Stomach smooth muscle (tissue), 2 donors: ENCODE measurements at regions not wholly inside any gene's neighbourhood (a gene's known extent, or its start where the extent isn't known, plus 50 kb on each side); places are given as distances from the start of the nearest gene placed in this dataset.

Experiments
- H3K27ac ChIP-seq: one replicate; pipeline ENCODE4 v1.7.0; 2013; ENCODE audit warnings: mild to moderate bottlenecking, low read length, inconsistent platforms
- H3K27me3 ChIP-seq, 2 donors: one replicate each; pipeline ENCODE4 v1.7.0; 2013; ENCODE audit warnings: low read length in 2 of 2; ENCODE audit not compliant: insufficient read depth in 2 of 2, control insufficient read depth in 1 of 2
- H3K36me3 ChIP-seq, 2 donors: one replicate each; pipeline ENCODE4 v1.7.0; 2013; ENCODE audit warnings: low read length in 2 of 2; ENCODE audit not compliant: control insufficient read depth in 2 of 2, insufficient read depth in 2 of 2
- H3K4me1 ChIP-seq: one replicate; pipeline ENCODE4 v1.7.0; 2013; ENCODE audit warnings: low read length; ENCODE audit not compliant: control insufficient read depth, insufficient read depth
- H3K4me3 ChIP-seq, 2 donors: one replicate each; pipeline ENCODE4 v1.7.0; 2013; ENCODE audit warnings: low read length in 2 of 2
- H3K9ac ChIP-seq, 2 donors: one replicate each; pipeline ENCODE4 v1.7.0; 2013; ENCODE audit warnings: low read length in 2 of 2, mild to moderate bottlenecking in 1 of 2
- H3K9me3 ChIP-seq, 2 donors: one replicate each; pipeline ENCODE4 v1.7.0; 2013; ENCODE audit warnings: low read length in 2 of 2; ENCODE audit not compliant: control insufficient read depth in 2 of 2
- donor health status: healthy.
- donor health status: Pancreatic carcinoma.

DNA sequence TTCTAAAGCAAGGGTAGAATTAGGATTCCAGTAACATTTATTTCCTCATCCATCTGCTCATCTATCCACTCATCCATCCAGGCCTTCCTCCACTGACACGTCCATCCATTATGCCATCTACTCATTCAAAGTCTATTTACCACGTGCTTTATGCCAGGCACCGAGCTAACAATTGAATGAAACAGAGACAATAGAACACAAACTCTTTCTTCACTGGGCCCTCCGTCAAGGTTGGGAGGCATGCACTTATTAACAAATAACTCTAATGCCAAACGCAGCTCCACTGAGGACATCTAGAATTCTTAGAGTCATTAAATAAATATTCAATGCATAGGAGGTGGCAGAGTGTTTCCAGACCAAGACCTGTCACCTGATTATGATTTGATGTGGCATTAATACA is 262.7 kb downstream of the CYRIA start:
- no peak overlapping the region for H3K9ac ChIP-seq
- H3K4me1 ChIP-seq: no peaks in the 10 kb centered on the region
- no peak overlapping the region for H3K27ac ChIP-seq
- H3K27me3 ChIP-seq: no peaks in the 10 kb centered on the region
- no peaks in the 10 kb centered on the region for H3K9me3 ChIP-seq
- H3K4me3 ChIP-seq: no peak overlapping the region
- H3K36me3 ChIP-seq: no peaks in the 10 kb centered on the region

DNA sequence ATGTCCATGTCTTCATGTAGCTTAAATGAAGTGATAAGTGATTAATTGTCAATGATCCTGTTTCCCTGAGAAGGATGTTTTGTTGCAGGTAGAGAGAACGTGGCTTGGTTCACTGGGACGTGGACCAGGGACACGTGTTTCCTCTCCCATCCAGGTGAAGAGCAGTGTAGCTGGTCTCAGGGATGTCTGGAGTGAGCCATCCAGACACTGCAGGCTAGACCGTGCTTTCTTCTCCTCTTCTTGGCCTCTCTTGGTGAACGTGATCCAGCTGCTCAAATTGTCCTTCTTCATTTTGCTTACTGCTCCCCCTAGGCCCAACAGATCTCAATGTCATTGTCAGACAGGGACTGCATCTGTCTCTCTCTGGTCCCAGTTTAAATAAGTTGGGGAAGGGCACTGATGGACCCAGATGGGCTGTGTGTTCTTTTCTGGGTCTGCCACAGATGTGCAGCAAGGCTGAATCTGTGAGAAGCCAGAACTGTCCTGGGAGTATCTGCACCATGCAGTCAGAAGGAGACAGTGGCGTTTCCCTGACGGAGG is 263.8 kb downstream of the CYRIA start:
- Histone ChIP-seq H3K4me3 (no peak overlapping the region), H3K4me1 (no peaks in the 10 kb centered on the region), H3K36me3 (no peaks in the 10 kb centered on the region), H3K27ac (no peak overlapping the region), H3K9ac (no peak overlapping the region), H3K9me3 (no peaks in the 10 kb centered on the region), H3K27me3 (no peaks in the 10 kb centered on the region)

DNA sequence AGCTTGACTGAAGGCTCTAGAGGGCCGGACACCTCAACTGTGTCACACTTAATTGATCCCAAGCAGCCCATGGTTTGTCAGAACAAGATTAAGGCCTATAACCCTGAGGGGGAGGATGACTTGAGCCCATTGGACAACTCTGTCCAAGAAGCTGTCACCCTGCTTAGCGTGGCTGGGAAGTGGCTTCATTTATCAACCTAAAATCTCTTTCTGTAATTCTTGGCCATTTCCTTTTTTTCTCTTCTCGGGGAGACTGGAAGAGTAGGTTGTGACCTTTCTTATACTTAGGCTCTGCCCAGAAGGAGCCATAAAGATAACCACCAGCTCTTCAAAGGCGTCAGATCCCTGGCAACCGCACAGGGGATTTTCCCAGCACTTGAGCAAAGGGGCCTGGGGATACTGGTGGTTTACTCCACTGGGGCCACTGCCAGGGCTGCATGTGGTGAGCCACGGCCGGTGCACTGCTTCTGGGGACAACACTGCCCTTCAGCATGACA is 265.5 kb downstream of the CYRIA start:
- Histone ChIP-seq H3K4me3 (no peak overlapping the region), H3K9me3 (no peaks in the 10 kb centered on the region), H3K9ac (no peak overlapping the region), H3K27me3 (no peaks in the 10 kb centered on the region), H3K36me3 (no peaks in the 10 kb centered on the region), H3K4me1 (no peaks in the 10 kb centered on the region), H3K27ac (no peak overlapping the region)

DNA sequence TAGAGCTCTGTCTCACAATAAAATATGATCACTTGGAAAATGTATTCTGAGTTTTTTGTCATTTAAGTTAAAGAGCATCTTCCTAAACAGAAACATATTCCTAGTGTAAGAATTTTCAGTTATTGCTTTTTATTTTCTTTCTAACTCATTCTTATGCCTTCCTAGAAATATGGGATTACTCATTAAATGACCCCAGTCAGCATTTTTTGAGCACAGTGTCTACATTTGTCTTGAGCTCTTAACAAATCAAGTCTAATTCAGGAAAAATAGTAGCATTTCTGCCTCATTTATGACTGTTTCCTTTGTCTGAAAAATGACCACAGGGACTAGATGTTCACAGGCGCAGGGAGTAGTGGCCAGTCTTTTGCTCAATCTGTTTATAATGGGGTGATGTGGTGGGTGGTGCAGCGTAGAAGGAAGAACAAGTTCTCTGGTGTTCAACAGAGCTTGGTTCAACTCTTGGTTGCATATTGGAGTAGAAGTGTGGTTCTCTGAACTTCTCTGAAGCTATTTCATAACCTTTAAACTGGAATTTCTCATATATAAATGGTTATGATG is 267.1 kb downstream of the CYRIA start:
- Histone ChIP-seq H3K4me1 (no peaks in the 10 kb centered on the region), H3K36me3 (no peaks in the 10 kb centered on the region), H3K4me3 (no peak overlapping the region), H3K27ac (no peak overlapping the region), H3K9ac (no peak overlapping the region), H3K27me3 (no peaks in the 10 kb centered on the region), H3K9me3 (no peaks in the 10 kb centered on the region)

DNA sequence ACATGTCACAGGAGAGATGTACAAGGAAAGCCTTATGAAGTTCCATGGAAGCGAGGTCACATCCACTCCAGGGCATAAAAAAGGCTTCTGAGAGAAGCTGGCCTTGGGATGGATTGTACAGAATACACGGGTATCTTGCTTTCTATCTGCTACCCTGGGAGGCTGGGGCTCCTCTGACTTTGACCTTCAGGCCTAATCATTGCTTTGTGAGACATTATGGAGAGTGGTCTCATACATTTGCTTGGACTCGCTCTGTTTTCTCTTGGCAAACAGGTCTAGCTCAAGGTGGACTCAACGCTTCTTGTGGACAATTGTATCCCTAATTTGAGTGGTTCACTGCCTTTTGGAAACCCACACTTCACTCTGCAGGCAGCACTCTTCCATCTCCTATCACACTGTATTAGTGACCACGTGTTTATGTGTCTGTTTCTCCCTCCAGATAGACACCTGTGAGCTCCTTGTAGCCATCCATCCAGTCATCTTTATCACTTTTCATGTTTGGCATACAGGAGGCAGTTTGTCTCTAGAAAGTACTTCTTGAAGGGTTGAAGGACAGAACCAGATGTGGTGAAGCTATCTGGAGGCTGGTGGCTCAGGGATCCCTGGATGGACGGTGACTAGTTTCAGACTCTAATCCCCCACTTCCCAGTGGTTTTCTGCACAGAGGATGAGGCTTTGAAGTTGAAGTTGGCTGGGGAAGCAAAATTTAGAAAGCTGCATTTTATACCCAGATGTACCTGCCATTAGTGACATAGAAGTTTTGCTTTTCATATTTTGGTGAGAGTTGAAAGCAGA is 267.8 kb downstream of the CYRIA start:
- Histone ChIP-seq H3K27ac (no peak overlapping the region), H3K4me1 (no peaks in the 10 kb centered on the region), H3K27me3 (no peaks in the 10 kb centered on the region), H3K36me3 (no peaks in the 10 kb centered on the region), H3K9ac (no peak overlapping the region), H3K9me3 (no peaks in the 10 kb centered on the region), H3K4me3 (no peak overlapping the region)

DNA sequence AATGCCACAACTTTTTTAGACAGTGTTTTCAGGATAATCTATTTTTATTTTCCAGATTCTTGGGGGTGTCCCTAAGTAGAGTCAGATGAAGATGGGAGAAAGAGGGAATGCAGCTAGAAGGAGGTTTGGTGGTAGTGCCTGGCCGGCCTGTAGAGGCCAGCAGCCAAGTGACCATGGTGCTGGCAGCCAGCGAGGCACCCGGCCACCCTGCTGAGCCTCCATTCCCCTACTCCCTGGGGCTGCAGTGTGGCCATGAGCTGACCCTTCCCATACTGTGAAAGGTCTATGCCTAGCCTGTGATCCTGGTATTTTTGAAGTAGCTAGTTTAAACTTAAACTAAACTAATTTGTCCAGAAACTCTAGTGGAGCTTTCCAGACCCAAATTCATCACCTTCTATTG is 268.6 kb downstream of the CYRIA start:
- no peak overlapping the region for H3K4me3 ChIP-seq
- no peaks in the 10 kb centered on the region for H3K9me3 ChIP-seq
- H3K9ac ChIP-seq: no peak overlapping the region
- no peaks in the 10 kb centered on the region for H3K27me3 ChIP-seq
- no peak overlapping the region for H3K27ac ChIP-seq
- no peaks in the 10 kb centered on the region for H3K4me1 ChIP-seq
- no peaks in the 10 kb centered on the region for H3K36me3 ChIP-seq

DNA sequence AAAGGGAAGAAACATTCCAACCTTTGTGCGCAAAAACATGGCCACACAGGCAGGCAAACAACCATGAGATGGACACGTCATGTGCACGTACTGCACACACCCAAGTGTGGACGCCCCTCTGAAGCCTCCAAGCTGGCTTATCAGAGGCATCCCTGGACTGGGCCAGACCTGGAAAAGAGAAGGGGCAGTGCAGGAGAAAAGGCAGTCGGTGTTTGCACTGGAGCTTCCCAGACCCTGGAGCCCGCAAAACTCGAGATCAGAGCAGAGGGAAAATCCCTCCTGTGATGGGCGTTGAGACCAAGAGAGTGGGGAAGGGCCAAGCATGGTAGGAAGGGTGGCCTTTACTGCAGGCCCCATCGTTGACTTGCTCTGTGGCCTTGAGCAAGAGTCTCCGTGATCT is 269.5 kb downstream of the CYRIA start:
- H3K36me3 ChIP-seq: no peaks in the 10 kb centered on the region
- H3K27me3 ChIP-seq: no peaks in the 10 kb centered on the region
- no peak overlapping the region for H3K27ac ChIP-seq
- no peaks in the 10 kb centered on the region for H3K9me3 ChIP-seq
- no peak overlapping the region for H3K4me3 ChIP-seq
- H3K4me1 ChIP-seq: no peaks in the 10 kb centered on the region
- no peak overlapping the region for H3K9ac ChIP-seq

DNA sequence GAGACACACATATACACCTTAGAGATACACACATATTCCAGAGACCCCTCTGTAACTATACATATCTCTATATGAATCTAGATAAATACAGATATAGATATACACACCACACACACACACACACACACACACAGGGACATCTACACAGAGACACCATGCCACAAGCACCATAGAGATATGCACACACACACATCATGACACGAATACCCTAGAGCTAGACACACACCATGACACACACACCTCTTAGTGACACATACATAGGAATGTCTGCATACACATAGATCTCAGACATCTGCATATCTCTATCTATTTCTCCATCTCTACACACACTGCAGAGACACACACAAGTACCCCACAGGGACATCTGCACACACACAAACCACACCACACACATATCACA is 270.0 kb downstream of the CYRIA start:
- Histone ChIP-seq H3K36me3 (no peaks in the 10 kb centered on the region), H3K9me3 (no peaks in the 10 kb centered on the region), H3K4me3 (no peak overlapping the region), H3K27ac (no peak overlapping the region), H3K27me3 (no peaks in the 10 kb centered on the region), H3K9ac (no peak overlapping the region), H3K4me1 (no peaks in the 10 kb centered on the region)

DNA sequence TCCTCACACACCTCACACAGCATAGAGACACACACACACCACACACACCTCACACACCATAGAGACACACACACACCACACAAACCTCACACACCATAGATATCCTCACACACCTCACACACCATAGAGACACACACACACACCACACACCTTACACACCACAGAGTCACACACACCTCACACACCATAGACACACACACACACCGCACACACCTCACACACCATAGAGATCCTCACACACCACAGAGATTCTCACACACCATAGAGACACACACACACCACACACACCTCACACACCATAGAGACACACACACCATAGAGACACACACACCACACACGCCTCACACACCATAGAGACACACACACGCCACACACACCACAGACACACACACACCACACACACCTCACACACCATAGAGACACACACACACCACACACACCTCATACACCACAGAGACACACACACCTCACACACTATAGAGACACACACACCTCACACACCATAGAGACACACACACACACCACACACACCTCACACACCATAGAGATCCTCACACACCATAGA is 270.6 kb downstream of the CYRIA start:
- Histone ChIP-seq H3K4me1 (no peaks in the 10 kb centered on the region), H3K27me3 (no peaks in the 10 kb centered on the region), H3K27ac (no peak overlapping the region), H3K9me3 (no peaks in the 10 kb centered on the region), H3K36me3 (no peaks in the 10 kb centered on the region), H3K9ac (no peak overlapping the region), H3K4me3 (no peak overlapping the region)

DNA sequence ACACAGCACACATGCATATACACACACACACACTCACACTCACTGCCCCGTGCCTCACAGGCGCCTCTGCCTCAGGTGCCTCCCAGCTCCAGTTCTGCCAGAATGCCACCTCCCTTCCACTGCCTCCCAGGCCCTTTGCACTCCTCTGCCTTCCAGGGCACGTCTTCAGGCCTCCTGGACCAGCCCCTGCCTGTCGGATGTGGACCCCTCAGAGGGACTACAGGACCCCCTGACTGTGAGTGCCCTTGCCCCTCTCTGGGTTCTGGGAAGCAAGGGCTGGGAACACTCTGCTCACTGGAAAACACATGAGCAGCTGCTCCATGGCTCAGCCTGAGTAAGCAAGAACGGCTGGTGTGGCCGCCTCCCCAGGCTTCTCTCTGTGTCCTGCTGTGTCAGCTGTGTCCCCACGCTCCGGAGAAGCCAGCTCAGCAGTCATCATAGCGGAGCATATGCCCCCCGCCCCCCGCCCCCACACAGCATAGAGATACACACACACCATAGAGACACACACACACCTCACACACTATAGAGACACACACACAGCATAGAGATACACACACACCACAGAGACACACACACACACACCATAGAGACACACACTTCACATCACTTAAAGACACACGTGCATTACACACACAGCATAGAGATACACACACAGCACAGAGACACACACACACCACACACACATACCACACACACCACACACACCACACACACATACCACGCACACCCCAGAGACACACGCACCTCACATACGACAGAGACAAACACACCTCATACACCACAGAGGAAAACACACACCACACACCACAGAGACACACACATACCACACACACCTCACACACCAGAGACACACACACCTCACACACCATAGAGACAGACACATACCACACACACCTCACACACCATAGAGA is 271.3 kb downstream of the CYRIA start:
- Histone ChIP-seq H3K9ac (no peak overlapping the region), H3K36me3 (no peaks in the 10 kb centered on the region), H3K9me3 (no peaks in the 10 kb centered on the region), H3K27ac (no peak overlapping the region), H3K27me3 (no peaks in the 10 kb centered on the region), H3K4me1 (no peaks in the 10 kb centered on the region), H3K4me3 (no peak overlapping the region)
